Heart right ventricle (tissue), 16 donors: ENCODE measurements at regions not wholly inside any gene's neighbourhood (a gene's known extent, or its start where the extent isn't known, plus 50 kb on each side); places are given as distances from the start of the nearest gene placed in this dataset.
A peak's percentile ranks its signal among the peaks of the same experiment; 100 is the strongest.

Experiments used
- ATAC-seq, 8 donors: fragments of 200-7000 bp; cut with Tn5 transposase; one replicate each; pipeline ENCODE4 v1.9.1; 2020; ENCODE audit warnings: mild to moderate bottlenecking in 8 of 8, moderate library complexity in 8 of 8, moderate number of reproducible peaks in 1 of 8
- DNase-seq, 2 donors: peaks; one replicate each; pipeline ENCODE4 v3.0.0-alpha.2; 2020
- H3K27ac ChIP-seq, 10 donors: fragments of 200-600 bp; sonication (generic) in 2 of 10; one replicate each; pipeline versions ENCODE4 v1.5.0 to v1.8.0; 2020 to 2022; ENCODE audit warnings: mild to moderate bottlenecking in 3 of 10
- H3K27me3 ChIP-seq, 7 donors: fragments of 200-600 bp; one replicate each; pipeline ENCODE4 v1.8.0; 2021 to 2022; ENCODE audit warnings: mild to moderate bottlenecking in 2 of 7
- H3K36me3 ChIP-seq, 9 donors: fragments of 200-600 bp; sonication (generic) in 1 of 9; one replicate each; pipeline versions ENCODE4 v1.5.0 to v1.8.0; 2020 to 2022; ENCODE audit warnings: mild to moderate bottlenecking in 2 of 9
- H3K4me1 ChIP-seq, 9 donors: fragments of 200-600 bp; sonication (generic) in 1 of 9; one replicate each; pipeline versions ENCODE4 v1.5.0 to v1.8.0; 2020 to 2022; ENCODE audit warnings: mild to moderate bottlenecking in 4 of 9
- H3K4me3 ChIP-seq, 10 donors: fragments of 200-600 bp; sonication (generic) in 2 of 10; one replicate each; pipeline versions ENCODE4 v1.5.0 to v1.8.0; 2020 to 2022; ENCODE audit warnings: mild to moderate bottlenecking in 7 of 10, moderate library complexity in 2 of 10
- H3K9me3 ChIP-seq, 11 donors: fragments of 200-600 bp in 10 of 11; sonication (generic) in 2 of 11; one replicate each; pipeline versions ENCODE4 v1.5.0 to v1.8.0; 2013 to 2022; ENCODE audit warnings: mild to moderate bottlenecking in 2 of 11, control low read depth in 1 of 11, moderate library complexity in 1 of 11
- CTCF ChIP-seq, 9 donors: fragments of 200-600 bp; sonication (generic) in 2 of 9; IDR thresholded peaks; one replicate each; pipeline versions ENCODE4 v1.5.0 to v1.8.0; 2021 to 2022; ENCODE audit warnings: antibody characterized with exemption in 9 of 9, mild to moderate bottlenecking in 5 of 9, moderate library complexity in 1 of 9
- WGBS, 2 donors: extraction: QIAGEN DNeasy Blood & Tissue Kit; methylation state at CpG; one replicate each; pipeline ENCODE4 v1.1.7; 2013; ENCODE audit warnings: inconsistent platforms in 1 of 2; 5-methylcytosine and 5-hydroxymethylcytosine counted together
- intact Hi-C, 10 donors: fragments of 100-400 bp; cut with DNase I; formaldehyde crosslinking; loops; one replicate each; pipeline versions ENCODE4 v1.11.1 to v1.14.2; 2022
- donor health status: Arrhythmogenic right ventricular cardiomyopathy.
- donor health status: ischemic (EF 13 %, LVEDD 7.1; RV severe dilation, severe dysfunction).
- donor health status: healthy with polysubstance abuse.
- donor health status: DM: no; HTN: yes; CAD: no.
- donor health status: DM: no; HTN: no; CAD: no.
- donor health status: ischemic (EF 25% LVEDD 6.9; RV normal size, moderate dysfunction).
- donor health status: ischemic (EF 25% LVEDD 5.7; RV mildly dilated, moderate dysfunction).
- donor health status: healthy.
- donor health status: DM: yes; HTN: yes; CAD: no.
- donor health status: Ischemic cardiomyopathy.
- donor health status: ischemic (EF 35%, LVEDD 5.7; RV mildly dilated, moderate dysfunction).
- donor health status: nonischemic (EF 11% LVEDD 7.7; RV severe dilation, severe dysfunction).
- donor health status: DM: yes; HTN: yes; CAD: no.
- donor health status: PGD.
- donor health status: ischemic (EF 29% LVEDD 5.4; RV normal size, mild dysfunction).
- donor health status: nonischemic (EF 23%, LVEDD 6.1; RV moderate dilation, normal function).

DNA sequence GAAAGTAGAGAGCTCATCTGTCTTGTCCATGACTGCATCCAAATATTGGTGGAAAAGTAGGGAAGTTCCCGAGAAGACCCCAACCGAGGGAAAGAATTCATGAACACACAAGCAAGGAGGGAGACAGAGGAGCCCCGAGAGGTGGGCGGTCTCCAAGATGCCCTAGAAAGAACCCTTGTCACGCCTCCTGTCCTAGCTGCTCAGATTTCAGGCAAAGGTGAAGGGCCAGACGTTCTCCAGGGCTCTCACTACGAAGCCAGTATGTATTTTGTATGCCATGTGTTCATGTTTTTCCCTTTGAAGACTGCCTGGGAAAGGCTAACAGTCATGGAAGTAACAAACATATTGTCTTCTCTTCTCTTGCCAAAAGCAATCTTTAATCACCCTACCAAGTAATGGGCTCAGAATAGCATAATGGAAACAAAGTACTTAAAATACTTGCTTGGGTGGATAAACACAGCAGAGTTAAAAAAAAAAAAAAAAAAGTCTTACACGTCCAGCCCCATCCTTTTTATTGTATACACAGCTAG, 99.2 kb upstream of the TBX3 start:
- no peaks in the 10 kb centered on the region for H3K27me3 ChIP-seq
- no peak for TF ChIP-seq CTCF (IDR thresholded peaks at IDR 0.05)
- WGBS, 2 donors, result 53 to 57% methylated on average over 8 of the region's 8 CpGs
- no peak overlapping the region for H3K4me3 ChIP-seq
- intact Hi-C loops, result no loop called here
- peaks cover 0 to 3% (median 0%) of the 10 kb centered on the region in 9 donors for H3K4me1 ChIP-seq
- no peak overlapping the region for H3K27ac ChIP-seq
- ATAC-seq (peak in 2 of 8 donors; percentile 24 to 31), DNase-seq (no peak)
- H3K9me3 ChIP-seq, result no peaks in the 10 kb centered on the region
- no peaks in the 10 kb centered on the region for H3K36me3 ChIP-seq

- H3K9me3 ChIP-seq, result no peaks in the 10 kb centered on the region
- ATAC-seq, result no peak
- WGBS, 2 donors, result 67 to 75% methylated on average over 5 of the region's 5 CpGs
- TF ChIP-seq CTCF (IDR thresholded peaks at IDR 0.05), result no peak
- H3K27me3 ChIP-seq, result no peaks in the 10 kb centered on the region
- intact Hi-C loops, result no loop called here
- DNase-seq, result no peak
- peaks cover 0 to 3% (median 0%) of the 10 kb centered on the region in 9 donors for H3K4me1 ChIP-seq
- no peaks in the 10 kb centered on the region for H3K36me3 ChIP-seq
- H3K27ac ChIP-seq, result no peak overlapping the region
- H3K4me3 ChIP-seq, result no peak overlapping the region
Observed at GRCh38 chr12:114780746-114781399, 96.9 kb upstream of the TBX3 start.

DNA sequence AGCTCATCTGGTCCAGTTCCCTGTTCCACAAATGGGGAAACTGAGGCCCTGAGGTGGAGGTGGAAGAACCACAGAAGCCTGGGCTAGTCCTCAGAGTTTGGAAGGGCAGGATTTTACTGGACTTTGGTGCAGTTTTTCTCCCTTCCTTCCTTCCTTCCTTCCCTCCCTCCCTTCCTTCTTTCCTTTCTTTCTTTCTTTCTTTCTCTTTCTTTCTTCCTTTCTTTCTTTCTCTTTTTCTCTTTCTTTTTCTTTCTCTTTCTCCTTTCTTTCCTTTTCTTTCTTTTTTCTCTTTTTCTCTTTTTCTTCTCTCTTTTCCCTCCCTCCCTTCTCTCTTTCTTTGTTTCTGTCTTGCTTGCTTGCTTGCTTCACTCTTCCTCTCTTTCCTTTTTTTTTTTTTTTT, 95.7 kb upstream of the TBX3 start:
- intact Hi-C loops, result no loop called here
- H3K4me3 ChIP-seq, result no peak overlapping the region
- H3K27me3 ChIP-seq, result no peaks in the 10 kb centered on the region
- no peak for DNase-seq
- H3K9me3 ChIP-seq, result no peaks in the 10 kb centered on the region
- no peak for ATAC-seq
- no peaks in the 10 kb centered on the region for H3K36me3 ChIP-seq
- H3K4me1 ChIP-seq, result peaks cover 0 to 3% (median 0%) of the 10 kb centered on the region in 9 donors
- H3K27ac ChIP-seq, result no peak overlapping the region
- no peak for TF ChIP-seq CTCF (IDR thresholded peaks at IDR 0.05)

GRCh38 chr12:114779186-114779585, 95.2 kb upstream of the TBX3 start:
- WGBS, 2 donors, result 77 to 82% methylated on average over 3 of the region's 3 CpGs
- no peak for ATAC-seq
- DNase-seq, result no peak
- Histone ChIP-seq H3K27me3 (no peaks in the 10 kb centered on the region), H3K27ac (no peak overlapping the region), H3K4me3 (no peak overlapping the region), H3K4me1 (peaks cover 0 to 3% (median 0%) of the 10 kb centered on the region in 9 donors), H3K36me3 (no peaks in the 10 kb centered on the region), H3K9me3 (no peaks in the 10 kb centered on the region)
- no peak for TF ChIP-seq CTCF (IDR thresholded peaks at IDR 0.05)
- intact Hi-C loops, result no loop called here
